Naive thymus-derived CD4-positive, alpha-beta T cell (primary cell): ENCODE measurements at regions not wholly inside any gene's neighbourhood (a gene's known extent, or its start where the extent isn't known, plus 50 kb on each side); places are given as distances from the start of the nearest gene placed in this dataset.

Experiments used
- ATAC-seq: fragments of 150-1000 bp; cut with Tn5 transposase; 2 replicates; pipeline ENCODE4 v1.10.0; 2021; ENCODE audit warnings: mild to moderate bottlenecking, moderate library complexity
- CTCF ChIA-PET: fragments of 350-600 bp; sonication (Branson Sonifier 250); formaldehyde crosslinking; loops from one replicate; lab custom pipeline; 2021; ENCODE audit warnings: antibody characterized with exemption; lab: Charles Lee
- POLR2A ChIA-PET: fragments of 350-600 bp; sonication (Branson Sonifier 250); formaldehyde crosslinking; loops from one replicate; lab custom pipeline; 2021; ENCODE audit warnings: antibody characterized with exemption, inconsistent platforms; lab: Charles Lee
- DNase-seq, 9 donors: peaks; one replicate each; pipeline versions ENCODE4 v3.0.0 to v3.0.0-alpha.2; 2020 to 2022; ENCODE audit warnings: mixed read lengths in 1 of 9
- H3K27ac ChIP-seq: one replicate; pipeline ENCODE4 v1.7.0; 2013; ENCODE audit warnings: mild to moderate bottlenecking, low read depth, low read length, moderate library complexity
- H3K27me3 ChIP-seq, 2 donors: one replicate each; pipeline ENCODE4 v1.7.0; 2013; ENCODE audit warnings: low read length in 2 of 2, mild to moderate bottlenecking in 2 of 2, moderate library complexity in 2 of 2; ENCODE audit not compliant: control insufficient read depth in 2 of 2, insufficient read depth in 2 of 2
- H3K36me3 ChIP-seq, 3 experiments: 1 replicate in 2 of 3; 2 replicates in 1 of 3; pipeline ENCODE4 v1.7.0; 2013; ENCODE audit warnings: low read length in 3 of 3, mild to moderate bottlenecking in 3 of 3, moderate library complexity in 1 of 3; ENCODE audit not compliant: insufficient read depth in 3 of 3, control insufficient read depth in 2 of 3
- H3K4me1 ChIP-seq, 2 donors: one replicate each; pipeline ENCODE4 v1.7.0; 2013; ENCODE audit warnings: low read length in 2 of 2, mild to moderate bottlenecking in 2 of 2, moderate library complexity in 1 of 2; ENCODE audit not compliant: control insufficient read depth in 2 of 2, insufficient read depth in 2 of 2
- H3K4me3 ChIP-seq: 2 replicates; pipeline ENCODE4 v1.7.0; 2013; ENCODE audit warnings: mild to moderate bottlenecking, low read length
- H3K9me3 ChIP-seq, 3 experiments: 1 replicate in 2 of 3; 2 replicates in 1 of 3; pipeline ENCODE4 v1.7.0; 2013; ENCODE audit warnings: low read length in 3 of 3; ENCODE audit not compliant: control insufficient read depth in 2 of 3
- H3K27ac Mint-ChIP-seq, 9 donors: one replicate each; pipeline ENCODE4 v1.8.0; 2020 to 2022; ENCODE audit warnings: mixed read lengths in 9 of 9, mild to moderate bottlenecking in 8 of 9, moderate library complexity in 5 of 9, inconsistent platforms in 2 of 9
- H3K27me3 Mint-ChIP-seq, 5 donors: one replicate each; pipeline ENCODE4 v1.8.0; 2021 to 2022; ENCODE audit warnings: mixed read lengths in 5 of 5, mild to moderate bottlenecking in 1 of 5
- H3K36me3 Mint-ChIP-seq, 5 donors: one replicate each; pipeline ENCODE4 v1.8.0; 2020 to 2022; ENCODE audit warnings: mixed read lengths in 5 of 5, mild to moderate bottlenecking in 3 of 5, inconsistent platforms in 1 of 5
- H3K4me1 Mint-ChIP-seq, 7 donors: one replicate each; pipeline ENCODE4 v1.8.0; 2020 to 2022; ENCODE audit warnings: mixed read lengths in 7 of 7, mild to moderate bottlenecking in 3 of 7, inconsistent platforms in 1 of 7
- H3K4me3 Mint-ChIP-seq, 10 donors: one replicate each; pipeline ENCODE4 v1.8.0; 2020 to 2022; ENCODE audit warnings: mild to moderate bottlenecking in 10 of 10, mixed read lengths in 10 of 10, moderate library complexity in 6 of 10, inconsistent platforms in 2 of 10
- H3K9me3 Mint-ChIP-seq, 11 donors: one replicate each; pipeline ENCODE4 v1.8.0; 2020 to 2022; ENCODE audit warnings: mixed read lengths in 11 of 11, mild to moderate bottlenecking in 4 of 11, inconsistent platforms in 1 of 11, moderate library complexity in 1 of 11
- intact Hi-C, 2 donors: fragments of 100-400 bp; cut with micrococcal nuclease; formaldehyde crosslinking; loops; one replicate each; pipeline ENCODE4 v1.15.1; 2023

GRCh38 chr10:93152136-93152535 lies 78.4 kb downstream of the CYP26A1 start:
- Histone ChIP-seq H3K27ac (no peak overlapping the region), H3K4me3 (no peak overlapping the region), H3K9me3 (no peaks in the 10 kb centered on the region), H3K27me3 (no peaks in the 10 kb centered on the region), H3K4me1 (peaks cover 0 to 16% of the 10 kb centered on the region in 2 donors), H3K36me3 (no peaks in the 10 kb centered on the region)
- Mint-ChIP-seq H3K4me1 (peaks cover 11 to 24% (median 21%) of the 10 kb centered on the region in 7 donors), H3K27ac (no peak overlapping the region), H3K36me3 (peaks cover 0 to 5% (median 5%) of the 10 kb centered on the region in 5 donors), H3K4me3 (no peak overlapping the region), H3K9me3 (peaks cover 0 to 22% (median 9%) of the 10 kb centered on the region in 11 donors), H3K27me3 (peaks cover 0 to 26% (median 16%) of the 10 kb centered on the region in 5 donors)
- ChIA-PET POLR2A (no interaction called here), CTCF (no interaction called here)
- no peak for ATAC-seq
- intact Hi-C loops = no loop called here
- no peak for DNase-seq

DNA sequence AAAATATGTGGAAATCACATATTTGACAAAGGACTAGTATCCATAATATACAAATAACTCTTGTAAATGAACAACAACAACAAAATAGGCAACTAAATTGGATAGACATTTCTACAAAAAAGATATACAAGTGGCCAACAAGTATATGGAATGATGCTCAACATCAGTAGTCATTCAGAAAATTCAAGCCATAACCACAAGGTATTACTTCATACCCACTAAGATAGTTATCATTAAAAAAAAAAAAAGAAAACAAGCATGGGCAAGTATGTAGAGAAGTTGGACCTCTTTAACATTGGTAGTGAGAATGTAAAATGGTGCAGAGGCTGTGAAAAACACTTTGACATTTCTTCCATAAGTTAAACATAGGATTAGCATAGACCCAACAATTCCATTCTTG lies 80.8 kb downstream of the CYP26A1 start:
- ChIA-PET CTCF (no interaction called here), POLR2A (no interaction called here)
- H3K4me3 Mint-ChIP-seq = no peak overlapping the region

DNA sequence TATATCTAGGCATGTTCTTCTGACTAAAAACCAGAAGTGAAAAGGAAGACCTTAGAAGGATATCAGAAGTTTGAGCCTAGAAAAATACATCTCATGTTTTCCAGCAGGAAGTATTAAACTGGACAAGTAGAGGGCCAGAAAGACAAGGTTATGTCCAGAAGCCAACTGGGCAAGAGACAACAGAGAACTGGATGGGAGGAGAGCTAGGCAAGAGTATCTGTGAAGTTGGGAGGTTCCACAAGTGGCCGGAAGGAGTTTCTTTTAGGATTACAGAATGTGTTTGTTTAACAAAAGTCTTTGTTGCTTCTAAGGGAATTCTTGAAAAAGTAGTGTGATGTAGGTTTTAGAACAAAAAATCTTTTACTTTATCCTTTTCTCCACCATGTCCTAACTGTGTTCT lies 86.4 kb downstream of the CYP26A1 start:
- no peaks in the 10 kb centered on the region for H3K4me1 ChIP-seq
- peaks cover 0 to 17% (median 5%) of the 10 kb centered on the region in 5 donors for H3K27me3 Mint-ChIP-seq
- no peaks in the 10 kb centered on the region for H3K36me3 ChIP-seq
- ATAC-seq (no peak), DNase-seq (no peak)
- intact Hi-C loops = no loop called here
- ChIA-PET CTCF (no interaction called here), POLR2A (no interaction called here)
- H3K4me3 ChIP-seq = no peak overlapping the region
- peaks cover 0 to 3% (median 0%) of the 10 kb centered on the region in 3 experiments for H3K9me3 ChIP-seq
- no peak overlapping the region for H3K27ac Mint-ChIP-seq
- no peak overlapping the region for H3K27ac ChIP-seq
- H3K36me3 Mint-ChIP-seq = peaks cover 0 to 16% (median 0%) of the 10 kb centered on the region in 5 donors
- H3K27me3 ChIP-seq = no peaks in the 10 kb centered on the region
- H3K4me1 Mint-ChIP-seq = peaks cover 0 to 7% (median 0%) of the 10 kb centered on the region in 7 donors
- no peak overlapping the region for H3K4me3 Mint-ChIP-seq
- H3K9me3 Mint-ChIP-seq = peaks cover 6 to 36% (median 19%) of the 10 kb centered on the region in 11 donors

More for the DNA sequence above, 80.8 kb downstream of the CYP26A1 start:
- no peak overlapping the region for H3K27ac Mint-ChIP-seq
- Histone ChIP-seq H3K9me3 (peaks cover 0 to 3% (median 0%) of the 10 kb centered on the region in 3 experiments), H3K27ac (no peak overlapping the region), H3K4me3 (no peak overlapping the region), H3K4me1 (peaks cover 0 to 16% of the 10 kb centered on the region in 2 donors), H3K27me3 (no peaks in the 10 kb centered on the region), H3K36me3 (no peaks in the 10 kb centered on the region)
- peaks cover 7 to 42% (median 22%) of the 10 kb centered on the region in 11 donors for H3K9me3 Mint-ChIP-seq
- DNase-seq = no peak
- peaks cover 0 to 18% (median 8%) of the 10 kb centered on the region in 5 donors for H3K27me3 Mint-ChIP-seq
- peaks cover 11 to 22% (median 21%) of the 10 kb centered on the region in 7 donors for H3K4me1 Mint-ChIP-seq
- no peak for ATAC-seq
- intact Hi-C loops = no loop called here
- H3K36me3 Mint-ChIP-seq = peaks cover 0 to 16% (median 5%) of the 10 kb centered on the region in 5 donors

DNA sequence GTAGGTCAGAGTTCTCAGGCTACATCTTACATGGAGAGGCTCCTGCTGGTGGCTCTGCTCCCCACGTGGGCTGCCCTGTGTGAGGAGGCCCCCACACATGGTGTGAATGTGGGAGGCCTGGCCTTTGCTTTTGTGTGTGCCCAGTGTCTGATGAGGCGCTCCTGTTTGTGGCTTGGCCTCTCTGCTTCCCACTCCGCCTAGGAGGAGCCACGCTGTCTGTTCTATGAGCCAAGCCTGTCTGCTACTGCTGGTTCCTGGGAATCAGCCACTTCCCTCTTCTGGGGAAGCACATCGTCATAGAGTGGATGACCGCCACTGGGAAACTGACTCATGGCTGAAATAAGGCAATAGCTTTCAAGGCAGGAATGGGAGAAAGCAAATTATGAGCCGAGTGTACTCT lies 87.1 kb downstream of the CYP26A1 start:
- H3K9me3 ChIP-seq = peaks cover 0 to 3% (median 0%) of the 10 kb centered on the region in 3 experiments
- ChIA-PET CTCF (no interaction called here), POLR2A (no interaction called here)
- no peak overlapping the region for H3K27ac ChIP-seq
- ATAC-seq (peak; percentile 51), DNase-seq (no peak)
- Mint-ChIP-seq H3K27ac (no peak overlapping the region), H3K4me3 (no peak overlapping the region), H3K9me3 (peaks cover 3 to 29% (median 13%) of the 10 kb centered on the region in 11 donors), H3K36me3 (peaks cover 0 to 13% (median 0%) of the 10 kb centered on the region in 5 donors), H3K27me3 (peaks cover 0 to 16% (median 8%) of the 10 kb centered on the region in 5 donors), H3K4me1 (peaks cover 0 to 7% (median 0%) of the 10 kb centered on the region in 7 donors)
- intact Hi-C loops = no loop called here
- H3K36me3 ChIP-seq = no peaks in the 10 kb centered on the region
- H3K4me3 ChIP-seq = no peak overlapping the region
- H3K27me3 ChIP-seq = no peaks in the 10 kb centered on the region
- no peaks in the 10 kb centered on the region for H3K4me1 ChIP-seq

- Histone ChIP-seq H3K4me1 (no peaks in the 10 kb centered on the region), H3K27me3 (peaks cover 0 to 3% of the 10 kb centered on the region in 2 donors), H3K27ac (no peak overlapping the region), H3K36me3 (no peaks in the 10 kb centered on the region), H3K9me3 (no peaks in the 10 kb centered on the region), H3K4me3 (no peak overlapping the region)
- ChIA-PET CTCF (no interaction called here), POLR2A (no interaction called here)
- Mint-ChIP-seq H3K4me1 (peaks cover 0 to 7% (median 0%) of the 10 kb centered on the region in 7 donors), H3K36me3 (peaks cover 2 to 14% (median 6%) of the 10 kb centered on the region in 5 donors), H3K9me3 (peaks cover 0 to 17% (median 7%) of the 10 kb centered on the region in 11 donors), H3K27me3 (peaks cover 12 to 29% (median 17%) of the 10 kb centered on the region in 5 donors), H3K27ac (no peak overlapping the region), H3K4me3 (no peak overlapping the region)
- no peak for DNase-seq
- ATAC-seq = no peak
- intact Hi-C loops = no loop called here
Measured at GRCh38 chr10:93165367-93165766, 91.7 kb downstream of the CYP26A1 start.

- peaks cover 2 to 17% (median 8%) of the 10 kb centered on the region in 5 donors for H3K36me3 Mint-ChIP-seq
- intact Hi-C loops = no loop called here
- Histone ChIP-seq H3K4me1 (no peaks in the 10 kb centered on the region), H3K4me3 (no peak overlapping the region), H3K36me3 (no peaks in the 10 kb centered on the region), H3K27ac (no peak overlapping the region), H3K27me3 (peaks cover 0 to 3% of the 10 kb centered on the region in 2 donors), H3K9me3 (no peaks in the 10 kb centered on the region)
- peaks cover 14 to 32% (median 19%) of the 10 kb centered on the region in 5 donors for H3K27me3 Mint-ChIP-seq
- no peak overlapping the region for H3K4me3 Mint-ChIP-seq
- no peak for DNase-seq
- CTCF ChIA-PET = interaction anchor here (0.6 kb wide), 1 partner anchor 199 kb away, joined by 3 read pairs; no protein-coding TSS in a partner anchor
- POLR2A ChIA-PET = no interaction called here
- H3K27ac Mint-ChIP-seq = no peak overlapping the region
- H3K4me1 Mint-ChIP-seq = peaks cover 0 to 7% (median 0%) of the 10 kb centered on the region in 7 donors
- peaks cover 0 to 25% (median 10%) of the 10 kb centered on the region in 11 donors for H3K9me3 Mint-ChIP-seq
- ATAC-seq = no peak
Measured at GRCh38 chr10:93166134-93166533, 92.4 kb downstream of the CYP26A1 start.

- ATAC-seq (no peak), DNase-seq (no peak)
- Mint-ChIP-seq H3K9me3 (peaks cover 0 to 32% (median 11%) of the 10 kb centered on the region in 11 donors), H3K4me1 (no peaks in the 10 kb centered on the region), H3K27ac (no peak overlapping the region), H3K4me3 (no peak overlapping the region), H3K36me3 (peaks cover 2 to 17% (median 8%) of the 10 kb centered on the region in 5 donors), H3K27me3 (peaks cover 3 to 37% (median 14%) of the 10 kb centered on the region in 5 donors)
- Histone ChIP-seq H3K9me3 (no peaks in the 10 kb centered on the region), H3K4me3 (no peak overlapping the region), H3K4me1 (no peaks in the 10 kb centered on the region), H3K36me3 (no peaks in the 10 kb centered on the region), H3K27ac (no peak overlapping the region), H3K27me3 (peaks cover 0 to 2% of the 10 kb centered on the region in 2 donors)
- ChIA-PET POLR2A (no interaction called here), CTCF (no interaction called here)
- intact Hi-C loops = no loop called here
Measured at GRCh38 chr10:93171837-93172236, 98.1 kb downstream of the CYP26A1 start.
